ENCODE measurements at regions not wholly inside any gene's neighbourhood (a gene's known extent, or its start where the extent isn't known, plus 50 kb on each side); places are given as distances from the start of the nearest gene placed in this dataset.
A peak's percentile ranks its signal among the peaks of the same experiment; 100 is the strongest.

DNA sequence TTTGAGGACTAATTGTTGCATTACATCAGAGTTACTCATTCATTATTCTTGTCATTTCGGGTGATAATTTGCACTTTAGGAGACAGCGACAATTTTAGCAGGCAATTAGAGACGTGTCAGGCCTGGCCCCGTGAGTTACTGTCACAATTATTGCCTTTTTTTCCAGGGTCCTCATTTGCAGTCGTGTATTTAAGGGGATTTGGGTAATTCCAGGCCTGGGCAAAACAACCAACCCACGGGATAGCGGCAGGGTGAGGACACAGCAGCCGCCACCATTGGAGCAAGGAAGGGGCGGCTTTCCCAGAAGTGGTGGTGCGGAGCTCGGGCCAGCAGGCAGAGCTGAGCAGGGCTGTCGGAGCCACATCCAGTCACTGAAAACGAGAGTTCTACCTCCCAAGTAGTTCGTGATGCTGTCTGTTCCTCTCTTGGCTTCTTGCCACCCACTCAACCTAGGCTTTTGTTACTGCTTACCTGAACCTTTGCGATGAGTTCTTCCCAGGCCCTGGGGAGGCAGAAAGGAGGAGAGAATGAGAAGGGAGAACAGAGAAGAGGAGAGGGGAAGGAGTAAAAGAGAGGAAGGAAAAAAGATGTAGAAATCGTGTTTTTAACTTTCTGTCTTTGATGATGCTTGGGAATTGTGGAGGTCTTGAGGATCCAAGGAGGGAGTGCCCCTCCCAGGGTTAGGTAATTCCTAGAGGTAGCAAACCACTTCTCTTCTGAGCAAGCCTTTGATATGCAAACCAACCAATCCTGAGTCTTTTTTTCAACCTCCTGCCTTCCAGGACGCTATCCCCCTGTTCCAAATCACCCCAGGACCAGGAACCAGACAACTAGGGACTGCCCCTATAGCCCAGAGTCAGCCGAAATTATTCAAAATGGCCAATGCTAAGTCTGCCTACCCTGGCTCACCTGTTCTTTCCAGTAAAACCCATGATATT is 236.1 kb downstream of the MIAT start:
- no peak for TF ChIP-seq TAF1 (IDR thresholded peaks at IDR 0.05; ENCODE audit: borderline replicate concordance, insufficient read depth, low read length)
- peak; percentile 13 for TF ChIP-seq FOXP2 (optimal IDR thresholded peaks at IDR 0.05; ENCODE audit: borderline replicate concordance, extremely low read depth, extremely low read length, insufficient read depth)

GRCh38 chr22:26894362-26894761 is 237.0 kb downstream of the MIAT start:
- TF ChIP-seq FOXP2 (optimal IDR thresholded peaks at IDR 0.05; ENCODE audit: borderline replicate concordance, extremely low read depth, extremely low read length, insufficient read depth) (no peak), SIN3A (IDR thresholded peaks at IDR 0.05; ENCODE audit: borderline replicate concordance, insufficient read depth, low read length) (no peak), REST (IDR thresholded peaks at IDR 0.05; ENCODE audit: insufficient read depth in 1 of 2, low read depth in 2 of 2, low read length in 2 of 2) (no peak), TAF1 (IDR thresholded peaks at IDR 0.05; ENCODE audit: borderline replicate concordance, insufficient read depth, low read length) (no peak), POLR2AphosphoS5 (IDR thresholded peaks at IDR 0.05; ENCODE audit: low read depth, low read length) (no peak)

DNA sequence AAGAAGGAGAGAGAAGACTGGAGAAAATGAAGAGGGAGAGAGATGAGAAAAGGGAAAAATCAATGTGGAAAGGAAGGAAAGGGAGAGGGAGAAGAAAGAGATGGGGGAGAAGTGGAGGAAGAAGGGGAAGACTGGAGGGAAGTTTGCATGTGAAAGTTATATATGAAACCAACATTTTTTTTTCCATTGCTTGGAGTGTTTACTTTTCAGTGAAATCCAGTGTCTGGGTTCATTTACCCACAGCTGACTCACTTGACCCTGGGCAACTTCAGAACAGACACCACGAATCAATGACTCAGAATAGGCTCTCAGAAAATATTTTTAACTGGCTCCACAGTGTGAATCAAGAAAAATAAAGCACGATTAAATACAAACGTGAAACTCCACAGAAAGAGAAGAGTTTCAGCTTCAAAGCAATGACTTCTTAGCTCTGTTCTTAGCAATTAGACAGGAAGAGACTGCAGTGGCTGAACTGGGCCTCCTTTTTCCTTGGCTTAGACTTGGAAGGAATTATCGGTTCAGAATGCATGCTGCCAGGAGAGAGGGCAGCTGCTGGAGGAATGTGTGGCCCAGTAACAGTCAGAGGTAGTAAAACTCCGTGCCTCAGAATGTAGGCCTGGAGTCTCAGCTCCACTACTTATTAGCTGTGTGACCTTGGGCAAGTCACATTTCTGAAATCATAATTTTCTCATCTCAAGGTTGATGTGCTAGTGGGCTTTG is 237.5 kb downstream of the MIAT start:
- TF ChIP-seq SIN3A (IDR thresholded peaks at IDR 0.05; ENCODE audit: borderline replicate concordance, insufficient read depth, low read length) (no peak), TAF1 (IDR thresholded peaks at IDR 0.05; ENCODE audit: borderline replicate concordance, insufficient read depth, low read length) (no peak), REST (IDR thresholded peaks at IDR 0.05; ENCODE audit: insufficient read depth in 1 of 2, low read depth in 2 of 2, low read length in 2 of 2) (no peak), FOXP2 (optimal IDR thresholded peaks at IDR 0.05; ENCODE audit: borderline replicate concordance, extremely low read depth, extremely low read length, insufficient read depth) (no peak), POLR2AphosphoS5 (IDR thresholded peaks at IDR 0.05; ENCODE audit: low read depth, low read length) (no peak)

- TF ChIP-seq FOXP2 (optimal IDR thresholded peaks at IDR 0.05; ENCODE audit: borderline replicate concordance, extremely low read depth, extremely low read length, insufficient read depth) (no peak), POLR2AphosphoS5 (IDR thresholded peaks at IDR 0.05; ENCODE audit: low read depth, low read length) (no peak), REST (IDR thresholded peaks at IDR 0.05; ENCODE audit: insufficient read depth in 1 of 2, low read depth in 2 of 2, low read length in 2 of 2) (no peak), SIN3A (IDR thresholded peaks at IDR 0.05; ENCODE audit: borderline replicate concordance, insufficient read depth, low read length) (no peak), TAF1 (IDR thresholded peaks at IDR 0.05; ENCODE audit: borderline replicate concordance, insufficient read depth, low read length) (no peak)
Measured at GRCh38 chr22:26897384-26897783, 240.0 kb downstream of the MIAT start.

DNA sequence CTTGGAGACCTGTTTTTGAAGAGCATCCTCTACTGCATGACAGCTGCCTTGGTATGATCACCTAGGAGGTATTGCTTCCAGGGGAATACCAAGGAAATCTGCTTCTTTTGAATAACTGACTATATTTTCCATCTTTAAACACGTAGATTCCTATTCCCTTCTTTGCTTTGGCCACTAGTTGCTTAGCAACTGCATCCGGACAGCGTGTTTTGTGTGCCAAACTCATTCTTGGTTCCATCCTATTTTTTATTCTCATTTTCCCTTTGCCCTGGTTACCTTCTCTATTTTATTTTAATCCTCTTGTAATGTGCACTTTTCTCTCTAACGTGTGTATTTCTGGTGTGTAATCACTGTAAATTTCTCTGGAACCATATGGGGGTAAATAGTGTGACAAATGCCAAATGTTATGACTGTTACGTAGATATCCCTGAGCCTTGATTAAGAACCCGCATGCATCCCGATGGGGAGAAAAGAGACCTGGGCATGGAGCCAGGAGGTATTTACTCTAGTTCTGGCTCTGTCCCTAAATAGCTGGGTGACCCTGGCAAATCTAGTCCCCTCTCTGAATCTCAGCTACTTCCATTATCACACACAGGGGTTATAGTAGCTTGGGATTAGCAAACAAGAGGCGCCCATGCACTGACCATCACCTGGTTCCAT is 241.7 kb downstream of the MIAT start:
- no peak for TF ChIP-seq FOXP2 (optimal IDR thresholded peaks at IDR 0.05; ENCODE audit: borderline replicate concordance, extremely low read depth, extremely low read length, insufficient read depth)
- TF ChIP-seq REST (IDR thresholded peaks at IDR 0.05; ENCODE audit: insufficient read depth in 1 of 2, low read depth in 2 of 2, low read length in 2 of 2) = no peak
- no peak for TF ChIP-seq TAF1 (IDR thresholded peaks at IDR 0.05; ENCODE audit: borderline replicate concordance, insufficient read depth, low read length)
- TF ChIP-seq POLR2AphosphoS5 (IDR thresholded peaks at IDR 0.05; ENCODE audit: low read depth, low read length) = no peak

Data from PFSK-1 (cell line).